Smooth muscle cell (in vitro differentiated cells): ENCODE measurements at regions not wholly inside any gene's neighbourhood (a gene's known extent, or its start where the extent isn't known, plus 50 kb on each side); places are given as distances from the start of the nearest gene placed in this dataset.

ENCODE experiments used
- DNase-seq: peaks from one replicate; lab custom pipeline; 2025; ENCODE audit not compliant: unreplicated experiment; lab: John Stamatoyannopoulos, UW
- H2AFZ ChIP-seq: fragments of 200-600 bp; sonication (generic); 2 replicates; pipeline ENCODE4 v1.6.0; 2016; ENCODE audit warnings: antibody characterized with exemption, low read depth, mild to moderate bottlenecking
- H3F3A ChIP-seq: fragments of 200-600 bp; sonication (generic); 2 replicates; pipeline ENCODE4 v1.6.0; 2017; ENCODE audit warnings: antibody characterized with exemption, low read depth
- H3K27ac ChIP-seq: fragments of 200-600 bp; sonication (generic); 2 replicates; pipeline ENCODE4 v1.5.1; 2016; ENCODE audit warnings: low read depth, mild to moderate bottlenecking
- H3K27me3 ChIP-seq: fragments of 200-600 bp; sonication (generic); 2 replicates; pipeline ENCODE4 v1.6.1; 2016; ENCODE audit warnings: low read depth, mild to moderate bottlenecking
- H3K36me3 ChIP-seq: fragments of 200-600 bp; sonication (generic); 2 replicates; pipeline ENCODE4 v1.5.1; 2016; ENCODE audit warnings: low read depth
- H3K4me1 ChIP-seq: fragments of 200-600 bp; sonication (generic); 2 replicates; pipeline ENCODE4 v1.5.1; 2016; ENCODE audit warnings: low read depth
- H3K4me2 ChIP-seq: fragments of 200-600 bp; sonication (generic); 2 replicates; pipeline ENCODE4 v1.6.0; 2016; ENCODE audit warnings: mild to moderate bottlenecking
- H3K4me3 ChIP-seq: fragments of 200-600 bp; sonication (generic); 2 replicates; pipeline ENCODE4 v1.5.1; 2016; ENCODE audit warnings: mild to moderate bottlenecking
- H3K79me2 ChIP-seq: fragments of 200-600 bp; sonication (generic); 2 replicates; pipeline ENCODE4 v1.6.0; 2016; ENCODE audit warnings: low read depth, mild to moderate bottlenecking
- H3K9ac ChIP-seq: fragments of 200-600 bp; sonication (generic); 2 replicates; pipeline ENCODE4 v1.6.0; 2016; ENCODE audit warnings: low read depth
- H3K9me3 ChIP-seq: fragments of 200-600 bp; sonication (generic); replicated peaks from 2 replicates; pipeline ENCODE4 v1.5.1; 2016; ENCODE audit warnings: low read depth
- H4K20me1 ChIP-seq: fragments of 200-600 bp; sonication (generic); 2 replicates; pipeline ENCODE4 v1.6.0; 2016; ENCODE audit warnings: low read depth
- CTCF ChIP-seq: fragments of 200-600 bp; sonication (generic); IDR thresholded peaks from 2 replicates; pipeline ENCODE4 v1.5.1; 2017; ENCODE audit warnings: borderline replicate concordance, mild to moderate bottlenecking, antibody characterized with exemption; ENCODE audit not compliant: insufficient read depth, poor library complexity, severe bottlenecking
- WGBS: methylation state at CpG from one replicate; pipeline ENCODE4 v1.1.7; 2016; ENCODE audit warnings: low lambda C conversion rate; 5-methylcytosine and 5-hydroxymethylcytosine counted together

DNA sequence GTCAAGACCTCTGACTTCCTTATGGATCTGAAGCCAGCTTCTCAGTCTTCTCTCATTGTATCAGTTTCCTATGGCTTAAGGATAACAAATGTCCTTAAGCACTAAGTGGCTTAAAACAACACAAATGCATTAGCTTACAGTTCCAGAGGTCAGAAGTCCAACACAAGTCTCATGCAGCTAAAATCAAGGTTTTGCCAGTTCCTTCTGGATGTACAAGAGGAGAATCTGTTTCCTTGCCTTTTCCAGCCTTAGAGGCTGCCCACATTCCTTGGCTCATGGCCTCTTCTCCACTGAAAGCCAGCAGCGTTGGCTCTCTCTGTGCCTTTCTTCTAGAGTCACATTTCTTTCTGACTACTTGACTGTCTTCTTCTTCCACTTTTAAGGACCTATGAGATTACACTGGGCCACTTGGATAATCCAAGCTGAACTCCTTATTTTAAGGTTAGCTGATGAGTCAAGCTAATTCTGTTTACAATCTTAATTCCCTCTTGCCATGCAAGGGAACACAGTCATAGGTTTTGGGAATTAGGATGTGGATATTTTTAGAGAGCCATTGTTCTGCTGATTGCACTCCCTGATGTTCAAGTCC lies 179.0 kb downstream of the BCAS1 start:
- TF ChIP-seq CTCF = no peak
- no peak for DNase-seq
- H3K27ac ChIP-seq = peak overlapping the region; percentile 69

DNA sequence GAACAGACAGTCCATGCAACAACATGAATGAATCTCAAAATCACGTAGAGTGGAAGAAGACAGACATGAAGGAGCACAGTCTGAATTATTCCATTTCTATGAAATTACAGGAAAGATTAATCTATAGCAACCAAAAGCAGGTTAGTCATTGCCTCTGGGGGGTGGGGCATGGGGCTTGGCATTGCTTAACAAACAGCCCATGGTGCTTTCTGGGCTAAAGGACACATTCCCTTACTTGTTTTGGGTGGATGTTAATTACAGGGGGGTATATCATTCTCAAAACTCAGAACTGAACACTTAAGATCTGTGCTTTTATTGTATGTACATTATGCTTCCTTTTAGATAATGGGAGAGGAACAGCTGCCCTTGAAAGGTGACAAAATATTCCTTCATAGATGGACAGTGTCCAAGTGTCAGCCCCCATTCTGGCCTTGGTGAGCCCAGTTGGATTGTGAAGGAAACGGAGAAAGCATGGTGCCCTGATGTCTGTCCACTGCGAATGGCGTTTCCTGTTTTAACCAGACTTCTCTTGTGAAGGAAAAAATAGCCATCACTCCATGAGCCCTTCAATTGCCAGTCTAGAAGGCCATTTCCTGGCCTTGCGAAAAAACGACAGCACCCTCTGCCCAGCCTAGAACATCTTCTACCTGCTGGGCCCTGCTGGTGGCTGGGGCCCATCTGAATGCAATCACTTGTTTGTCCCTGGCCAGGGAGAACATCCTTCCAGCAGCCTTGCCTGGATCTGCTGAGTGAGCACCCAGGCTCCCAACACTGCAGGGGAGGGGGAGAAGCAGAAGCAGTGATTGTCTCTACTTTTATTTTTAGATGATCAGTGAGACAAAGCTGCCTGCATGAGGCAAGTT lies 179.7 kb downstream of the BCAS1 start:
- Histone ChIP-seq H3K27me3 (no peaks in the 10 kb centered on the region), H3K27ac (peak overlapping the region; percentile 69), H3K4me3 (no peak overlapping the region), H2AFZ (no peak overlapping the region), H3K79me2 (no peaks in the 10 kb centered on the region), H3K9ac (no peak overlapping the region), H4K20me1 (no peaks in the 10 kb centered on the region), H3F3A (peaks cover 8% of the 10 kb centered on the region), H3K4me2 (no peak overlapping the region), H3K36me3 (no peaks in the 10 kb centered on the region), H3K4me1 (no peaks in the 10 kb centered on the region), H3K9me3 (no peaks in the 10 kb centered on the region)
- 90% methylated on average over 6 of the region's 6 CpGs for WGBS
- DNase-seq = no peak
- TF ChIP-seq CTCF = no peak

More for the DNA sequence above, 179.0 kb downstream of the BCAS1 start:
- Histone ChIP-seq H3K27me3 (no peaks in the 10 kb centered on the region), H3K9ac (no peak overlapping the region), H4K20me1 (no peaks in the 10 kb centered on the region), H3F3A (peaks cover 8% of the 10 kb centered on the region), H3K79me2 (no peaks in the 10 kb centered on the region), H2AFZ (no peak overlapping the region), H3K4me3 (no peak overlapping the region), H3K4me2 (no peak overlapping the region), H3K9me3 (no peaks in the 10 kb centered on the region), H3K36me3 (no peaks in the 10 kb centered on the region), H3K4me1 (no peaks in the 10 kb centered on the region)
- WGBS = 56% methylated on average over 1 of the region's 1 CpG

GRCh38 chr20:53889411-53890148 lies 180.8 kb downstream of the BCAS1 start:
- Histone ChIP-seq H3K9ac (no peak overlapping the region), H3K4me1 (no peaks in the 10 kb centered on the region), H3K79me2 (no peaks in the 10 kb centered on the region), H4K20me1 (no peaks in the 10 kb centered on the region), H3K27ac (no peak overlapping the region), H3K4me3 (no peak overlapping the region), H3F3A (peaks cover 8% of the 10 kb centered on the region), H3K27me3 (no peaks in the 10 kb centered on the region), H3K36me3 (no peaks in the 10 kb centered on the region), H3K9me3 (no peaks in the 10 kb centered on the region), H3K4me2 (no peak overlapping the region), H2AFZ (no peak overlapping the region)
- TF ChIP-seq CTCF = no peak
- no peak for DNase-seq
- WGBS = 96% methylated on average over 10 of the region's 10 CpGs
